HG02981 (cell line): ENCODE measurements at regions not wholly inside any gene's neighbourhood (a gene's known extent, or its start where the extent isn't known, plus 50 kb on each side); places are given as distances from the start of the nearest gene placed in this dataset.

Experiments used
- ATAC-seq: cut with Tn5 transposase; IDR thresholded peaks from one replicate; pipeline ENCODE4 v1.9.1; 2021; ENCODE audit warnings: mild to moderate bottlenecking, moderate library complexity; ENCODE audit not compliant: unreplicated experiment

DNA sequence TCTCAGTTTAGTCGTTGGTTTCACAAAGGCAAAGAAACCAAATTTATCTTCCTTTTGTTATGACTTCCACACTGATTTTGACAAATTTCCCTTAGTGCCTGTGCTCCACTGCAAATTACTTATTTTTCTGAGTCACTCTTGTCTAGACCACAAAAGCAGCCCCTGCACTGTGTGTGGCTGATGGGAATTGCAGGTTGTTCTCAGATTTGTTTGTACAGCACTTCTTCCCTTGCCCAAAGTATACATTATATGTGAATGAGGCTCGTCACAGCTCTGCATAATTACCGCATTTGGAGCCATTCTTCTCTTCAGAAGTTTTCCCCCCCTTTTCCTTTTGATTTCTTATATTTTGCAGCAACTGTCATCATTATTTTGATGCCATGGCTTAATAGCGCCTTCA lies 354.2 kb upstream of the IL12A start:
- no peak for ATAC-seq

- ATAC-seq = no peak
These were observed 353.5 kb upstream of the IL12A start for GRCh38 chr3:159635047-159635641.

- no peak for ATAC-seq
These were observed 350.6 kb upstream of the IL12A start for GRCh38 chr3:159637883-159638542.

DNA sequence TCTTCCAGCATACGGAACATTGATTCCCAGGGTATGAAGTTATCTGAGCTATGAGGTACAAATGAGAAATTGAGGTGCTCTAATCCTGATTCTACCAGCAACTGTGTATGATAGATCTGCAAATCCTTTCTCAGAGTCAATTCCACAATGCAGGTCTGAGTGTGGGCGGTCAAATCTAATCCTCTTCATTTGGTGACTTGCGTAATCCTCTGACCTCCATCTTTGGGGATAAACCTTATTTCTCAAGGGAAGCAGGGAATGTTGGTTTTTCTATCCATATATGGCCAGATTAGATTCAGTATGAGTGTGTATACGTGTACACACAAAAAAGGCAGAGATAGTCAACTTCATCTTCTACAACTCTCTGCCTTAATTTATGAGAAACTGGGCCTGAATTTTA lies 348.4 kb upstream of the IL12A start:
- no peak for ATAC-seq

- no peak for ATAC-seq
These were observed 345.2 kb upstream of the IL12A start for GRCh38 chr3:159643406-159643805.

DNA sequence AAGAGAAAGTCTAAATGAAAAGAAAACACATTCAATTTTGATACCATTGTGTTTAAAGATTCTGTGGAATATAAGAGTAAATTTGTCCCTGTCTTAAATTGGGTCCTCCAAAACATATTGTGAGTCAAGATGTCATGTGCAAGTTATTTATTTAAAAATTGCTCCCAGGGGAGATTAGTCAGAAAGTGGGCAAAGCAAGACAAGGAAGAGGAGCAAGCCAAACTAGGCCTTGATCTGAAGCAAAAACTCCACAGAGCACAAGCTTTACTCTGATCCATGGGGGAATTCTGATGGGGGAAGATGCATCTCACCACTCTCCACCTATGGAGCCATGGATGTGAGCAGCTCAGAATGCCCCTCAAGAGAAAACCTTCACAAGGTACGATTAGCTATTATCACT lies 342.8 kb upstream of the IL12A start:
- no peak for ATAC-seq

GRCh38 chr3:159649951-159650350 lies 338.7 kb upstream of the IL12A start:
- no peak for ATAC-seq

- ATAC-seq = no peak
These were observed 337.9 kb upstream of the IL12A start for GRCh38 chr3:159650726-159651125.

DNA sequence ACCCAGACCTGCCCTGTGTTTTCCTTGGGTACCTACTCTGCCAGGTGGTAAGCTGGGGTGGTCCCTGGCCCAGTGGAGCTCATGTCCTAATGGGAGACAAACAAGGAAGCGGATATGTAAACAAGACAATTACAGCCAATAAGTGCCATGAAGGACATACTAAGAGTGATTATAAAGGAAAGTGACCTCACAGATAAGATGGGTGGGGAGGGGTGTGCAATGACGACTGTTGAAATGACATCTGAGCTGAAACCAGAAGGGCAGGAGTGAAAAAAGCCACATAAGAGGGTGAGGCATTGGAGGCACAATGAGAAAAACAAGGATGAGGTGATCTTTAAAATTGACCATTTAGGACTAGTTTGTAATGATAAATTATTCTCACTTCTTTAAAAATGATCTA lies 336.2 kb upstream of the IL12A start:
- ATAC-seq = no peak

- no peak for ATAC-seq
These were observed 334.2 kb upstream of the IL12A start for GRCh38 chr3:159654183-159655134.

DNA sequence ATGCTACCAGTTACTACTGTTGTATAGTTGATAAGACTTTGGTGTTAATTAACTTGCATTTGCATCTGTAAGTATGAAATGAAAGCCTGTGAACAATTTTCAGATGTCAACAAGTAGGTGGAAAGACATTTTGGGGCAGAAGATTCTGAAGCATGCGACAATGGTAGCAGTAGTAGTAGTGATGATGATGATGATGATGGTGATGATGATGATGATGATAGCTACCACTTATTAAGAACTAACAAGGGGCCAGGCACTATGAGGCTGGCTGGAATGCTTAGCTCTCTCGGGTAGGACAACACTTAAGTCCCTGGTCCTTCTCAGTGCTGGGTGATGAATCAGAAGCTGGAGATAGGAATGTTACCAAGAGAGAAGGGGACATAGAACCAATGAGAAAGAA lies 333.4 kb upstream of the IL12A start:
- no peak for ATAC-seq

DNA sequence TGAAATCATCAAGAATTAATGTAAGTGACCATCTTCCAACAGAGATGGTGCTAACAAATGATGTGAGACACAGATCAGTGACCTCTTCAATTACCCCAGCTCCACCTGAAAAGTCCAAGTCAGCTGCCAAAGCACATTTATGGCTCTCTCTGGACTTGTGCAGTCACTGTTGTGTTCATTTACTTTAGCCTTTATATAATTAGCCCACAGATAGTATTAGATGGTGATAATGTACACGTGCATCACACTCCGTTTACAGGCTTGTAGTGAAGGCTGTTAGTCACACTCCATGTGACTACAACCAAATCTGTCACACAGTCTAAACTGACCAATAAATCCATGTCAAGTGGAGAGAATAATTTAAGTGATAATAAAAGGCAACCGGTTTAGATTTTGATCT lies 331.5 kb upstream of the IL12A start:
- ATAC-seq = no peak

GRCh38 chr3:159657629-159658028 lies 331.0 kb upstream of the IL12A start:
- ATAC-seq = no peak

GRCh38 chr3:159660326-159660725 lies 328.3 kb upstream of the IL12A start:
- ATAC-seq = no peak

DNA sequence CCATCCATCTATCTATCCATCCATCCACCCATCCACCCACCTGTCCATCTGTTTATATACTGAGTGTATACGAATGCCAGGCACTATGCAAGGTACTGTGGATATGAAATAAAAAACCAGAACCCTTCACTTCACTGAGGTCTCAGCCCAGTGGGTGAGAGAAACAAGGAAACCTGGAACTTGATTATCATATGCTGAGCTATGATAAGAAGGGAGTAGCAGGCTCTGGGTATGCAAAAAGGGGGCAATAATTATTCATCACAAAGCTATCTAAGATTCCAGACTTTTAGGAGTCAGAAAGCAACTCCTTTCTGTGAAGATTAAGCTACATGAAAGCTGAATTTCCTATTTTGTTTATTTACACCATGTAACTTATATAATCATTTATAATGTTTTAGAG lies 327.7 kb upstream of the IL12A start:
- no peak for ATAC-seq

GRCh38 chr3:159662549-159662948 lies 326.1 kb upstream of the IL12A start:
- no peak for ATAC-seq

- no peak for ATAC-seq
These were observed 324.6 kb upstream of the IL12A start for GRCh38 chr3:159664006-159664405.

DNA sequence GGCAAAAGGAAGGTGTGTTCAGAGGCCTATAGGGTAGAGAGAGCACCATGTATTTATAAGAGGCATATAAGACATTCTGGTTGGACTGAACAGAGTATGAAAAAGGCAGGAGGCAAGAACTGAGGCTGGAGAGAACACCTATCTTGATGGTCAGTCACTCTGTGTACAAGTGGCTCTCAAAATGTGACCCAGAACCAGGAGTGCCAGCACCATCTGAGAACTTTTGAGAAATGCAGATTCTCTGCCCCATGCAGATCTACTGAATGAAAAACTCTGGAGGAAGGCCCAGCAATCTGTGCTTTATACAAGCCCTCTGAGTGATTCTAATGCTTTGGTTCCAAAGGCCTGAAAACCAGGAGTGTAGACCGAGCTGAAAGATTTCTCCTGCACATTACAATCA lies 324.0 kb upstream of the IL12A start:
- ATAC-seq = no peak

GRCh38 chr3:159667261-159667660 lies 321.4 kb upstream of the IL12A start:
- ATAC-seq = no peak

DNA sequence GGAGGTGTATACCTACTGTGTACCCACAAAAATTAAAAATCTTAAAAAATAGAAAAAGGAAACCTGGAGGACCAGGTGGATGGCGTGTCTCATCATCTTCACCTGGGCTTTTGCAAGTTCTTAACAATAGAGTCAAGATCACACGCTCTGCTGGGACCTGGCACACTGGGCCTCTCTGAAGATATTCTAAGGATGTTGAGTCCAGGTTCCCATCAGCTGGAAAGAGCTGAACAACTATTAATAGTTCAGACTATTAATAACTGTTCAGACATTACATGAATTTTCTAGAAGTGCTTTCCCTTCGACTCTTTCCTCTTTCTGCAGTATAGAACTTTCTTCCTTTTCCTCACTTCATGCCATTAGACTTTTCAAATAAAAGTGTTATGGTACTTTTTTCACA lies 320.2 kb upstream of the IL12A start:
- ATAC-seq = no peak

- ATAC-seq = no peak
These were observed 319.6 kb upstream of the IL12A start for GRCh38 chr3:159668990-159669476.

DNA sequence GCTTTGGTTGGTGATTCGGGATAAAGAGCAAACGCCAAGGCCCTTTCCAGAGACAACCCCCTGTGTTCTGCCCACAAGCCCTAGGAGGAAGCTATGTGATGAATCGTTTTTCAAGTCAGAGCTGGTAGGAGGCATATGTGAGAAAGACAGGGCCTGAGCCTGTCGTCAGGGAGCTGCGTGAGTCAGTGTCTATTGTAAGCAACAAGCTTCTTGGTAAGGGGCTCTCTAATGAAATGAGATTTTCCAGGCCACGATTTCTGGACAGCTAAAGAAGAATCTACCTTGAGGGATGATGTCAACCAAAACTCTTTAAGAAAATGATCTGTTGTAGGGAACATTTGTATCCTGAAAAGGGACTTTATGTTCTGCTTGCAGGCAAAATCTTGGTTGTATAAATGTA lies 318.9 kb upstream of the IL12A start:
- no peak for ATAC-seq
